GM21528 (cell line): ENCODE measurements at regions not wholly inside any gene's neighbourhood (a gene's known extent, or its start where the extent isn't known, plus 50 kb on each side); places are given as distances from the start of the nearest gene placed in this dataset.

Experiments used
- ATAC-seq: cut with Tn5 transposase; IDR thresholded peaks from one replicate; pipeline ENCODE4 v1.9.1; 2021; ENCODE audit warnings: mild to moderate bottlenecking, moderate library complexity; ENCODE audit not compliant: unreplicated experiment, low FRiP score

DNA sequence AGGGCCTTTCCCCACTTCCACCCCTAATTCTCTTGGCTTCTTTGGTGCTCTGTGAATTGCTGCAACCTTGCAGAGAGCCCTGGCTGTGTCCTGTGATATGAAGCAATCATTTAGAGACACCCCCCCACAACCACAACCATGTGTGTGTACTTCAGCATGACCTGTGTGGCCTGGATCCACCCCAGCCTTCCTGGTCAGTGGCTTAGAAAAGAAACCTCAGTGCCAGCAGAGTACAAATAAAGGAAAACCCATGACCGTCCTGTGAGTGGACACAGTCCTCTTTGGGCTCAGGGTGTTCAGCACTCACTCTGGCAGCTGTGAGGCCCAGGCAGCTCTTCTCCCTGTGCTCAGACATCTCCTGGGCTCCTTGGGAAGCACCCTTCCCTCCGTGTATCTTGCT, 206.6 kb upstream of the DIO3 start:
- ATAC-seq = no peak

DNA sequence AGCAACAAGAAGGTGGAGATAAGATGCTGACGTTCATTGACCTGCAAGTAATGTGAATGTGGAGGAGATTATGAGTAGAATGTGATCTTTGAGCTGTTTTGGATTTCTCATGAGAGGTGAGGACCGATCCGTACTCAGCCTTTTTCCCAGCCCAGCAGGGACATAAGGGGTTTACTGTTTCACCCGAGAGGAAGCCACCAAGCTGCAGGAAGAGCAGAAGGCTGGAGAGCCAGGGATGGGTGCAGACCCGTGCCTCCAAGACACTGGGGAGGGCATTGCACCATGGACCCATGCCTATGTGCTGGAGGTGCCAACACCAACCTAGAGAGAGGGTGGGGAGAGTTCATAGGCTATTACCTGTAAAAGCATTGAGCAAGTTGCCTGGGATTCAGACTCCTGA, 206.0 kb upstream of the DIO3 start:
- ATAC-seq = no peak

DNA sequence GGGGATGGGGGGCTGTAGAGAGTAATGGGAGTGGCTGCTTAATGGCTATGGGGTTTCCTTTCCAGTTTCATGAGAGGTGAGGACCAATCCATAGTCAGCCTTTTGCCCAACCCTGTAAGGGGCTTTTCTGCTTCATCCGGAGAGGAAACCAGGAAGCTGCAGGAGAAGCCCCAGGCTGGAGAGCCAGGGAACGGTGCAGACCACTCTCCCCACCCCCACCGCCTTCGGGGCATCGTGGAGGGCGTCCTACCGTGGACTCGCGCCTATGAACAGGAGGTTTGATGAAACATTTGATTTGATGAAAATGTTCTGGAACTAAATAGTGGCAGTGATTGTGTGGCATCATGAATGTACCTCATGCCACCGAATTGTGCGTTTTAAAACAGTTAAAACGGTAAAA, 204.3 kb upstream of the DIO3 start:
- no peak for ATAC-seq

DNA sequence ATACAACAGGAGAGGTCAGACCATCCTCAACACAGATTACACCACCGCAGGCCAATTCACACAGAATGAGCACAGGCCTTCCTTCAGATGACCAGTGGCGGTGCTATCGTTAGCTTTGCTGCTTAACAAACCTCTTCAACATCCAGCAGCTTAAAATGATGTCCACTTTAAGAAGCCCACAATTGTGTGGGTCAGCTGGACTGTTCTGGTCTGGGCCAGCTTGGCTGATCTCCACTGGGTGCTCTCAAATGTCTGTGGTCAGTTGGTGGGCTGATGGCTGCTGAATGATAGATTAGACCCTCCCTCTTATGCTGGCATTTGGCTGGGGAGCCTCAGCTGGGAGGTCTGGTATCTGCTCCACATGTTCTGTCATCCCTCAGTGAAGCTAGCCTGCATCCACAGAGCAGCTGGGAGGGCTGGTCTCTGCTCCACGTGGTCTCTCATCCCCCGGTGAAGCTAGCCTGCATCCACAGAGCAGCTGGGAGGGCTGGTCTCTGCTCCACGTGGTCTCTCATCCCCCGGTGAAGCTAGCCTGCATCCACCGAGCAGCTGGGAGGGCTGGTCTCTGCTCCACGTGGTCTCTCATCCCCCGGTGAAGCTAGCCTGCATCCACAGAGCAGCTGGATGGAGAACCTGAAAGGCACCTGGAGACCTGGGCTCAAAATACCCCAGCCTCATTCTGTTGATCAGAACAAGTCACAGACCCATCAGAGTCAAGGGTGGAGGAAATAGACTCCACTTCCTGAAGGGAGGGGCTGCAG, 203.6 kb upstream of the DIO3 start:
- ATAC-seq = no peak

DNA sequence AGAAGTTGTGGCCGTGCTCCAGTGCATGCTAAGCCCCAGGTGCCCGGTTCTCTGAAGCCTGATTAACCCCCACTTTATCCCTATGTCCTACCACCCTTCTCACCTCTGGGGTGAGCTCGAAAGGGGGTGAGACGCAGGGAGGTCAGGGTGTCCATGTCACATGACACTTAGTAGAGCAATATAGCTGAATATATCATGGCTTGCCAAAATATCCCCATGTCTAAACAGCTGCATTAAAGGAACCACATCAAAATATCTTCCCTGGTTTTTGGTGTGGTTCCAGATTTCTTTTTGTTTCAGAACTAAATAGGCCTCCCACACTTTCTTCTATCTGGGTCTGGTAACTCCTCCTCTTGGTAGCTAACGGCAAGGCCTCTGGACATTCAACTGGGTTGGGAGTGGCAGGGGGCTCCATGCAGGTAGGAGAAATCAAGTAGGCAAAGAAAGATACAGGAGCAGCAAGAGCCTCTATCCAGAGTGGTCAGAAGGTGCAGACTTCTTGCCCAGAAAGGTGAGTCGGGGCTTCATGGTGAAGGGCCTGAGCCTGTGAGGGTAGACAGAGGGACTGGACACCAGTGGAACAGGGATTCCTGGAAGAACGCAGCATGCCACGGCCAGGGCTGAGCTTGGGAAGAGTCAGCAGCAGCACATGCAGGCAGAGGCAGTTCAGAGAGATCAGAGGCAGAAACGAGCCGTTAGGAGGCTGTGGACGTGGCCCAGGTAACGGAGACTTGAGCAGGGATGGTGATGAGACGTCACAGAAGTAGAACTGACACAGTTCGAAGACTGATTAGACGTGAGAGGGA, 202.8 kb upstream of the DIO3 start:
- no peak for ATAC-seq

DNA sequence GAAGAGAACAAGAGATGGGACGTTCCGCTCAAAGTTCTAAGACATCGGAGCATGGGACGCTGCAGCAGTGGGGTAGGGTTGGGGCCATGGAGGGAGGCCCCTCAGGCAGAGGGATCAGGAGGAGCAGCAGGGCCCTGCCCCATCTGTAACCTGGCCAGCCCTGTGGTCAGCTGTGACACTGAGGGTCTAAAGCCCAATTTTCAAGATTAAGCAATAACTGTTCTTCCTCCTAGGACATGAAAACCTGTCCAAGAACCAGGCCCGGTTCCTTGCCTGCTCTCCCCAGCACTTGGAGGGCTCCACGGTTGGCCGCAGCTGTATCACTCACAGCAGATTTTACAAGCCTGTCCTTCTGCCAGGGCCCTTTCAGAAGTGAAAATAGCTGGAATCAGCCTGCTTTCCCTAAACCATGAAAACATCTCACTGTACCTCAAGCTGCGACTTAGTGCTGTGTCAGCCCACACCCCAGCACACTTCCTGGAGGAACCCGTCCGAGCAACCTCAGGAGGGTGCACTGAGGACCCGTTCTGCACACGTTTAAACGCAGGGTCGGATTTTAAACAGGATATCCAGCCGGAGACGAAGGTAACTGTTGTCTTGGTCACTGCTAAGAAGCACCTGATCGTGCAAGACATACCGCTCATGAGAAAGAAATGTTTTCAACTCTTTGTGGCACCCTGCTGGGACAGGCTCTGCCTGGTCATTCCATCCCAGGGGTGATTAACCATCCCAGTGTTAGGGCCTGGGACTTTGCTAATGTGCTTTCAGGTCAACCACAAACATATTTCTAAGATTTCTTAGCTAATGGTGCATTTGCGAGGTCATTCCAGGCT, 201.9 kb upstream of the DIO3 start:
- ATAC-seq = no peak

DNA sequence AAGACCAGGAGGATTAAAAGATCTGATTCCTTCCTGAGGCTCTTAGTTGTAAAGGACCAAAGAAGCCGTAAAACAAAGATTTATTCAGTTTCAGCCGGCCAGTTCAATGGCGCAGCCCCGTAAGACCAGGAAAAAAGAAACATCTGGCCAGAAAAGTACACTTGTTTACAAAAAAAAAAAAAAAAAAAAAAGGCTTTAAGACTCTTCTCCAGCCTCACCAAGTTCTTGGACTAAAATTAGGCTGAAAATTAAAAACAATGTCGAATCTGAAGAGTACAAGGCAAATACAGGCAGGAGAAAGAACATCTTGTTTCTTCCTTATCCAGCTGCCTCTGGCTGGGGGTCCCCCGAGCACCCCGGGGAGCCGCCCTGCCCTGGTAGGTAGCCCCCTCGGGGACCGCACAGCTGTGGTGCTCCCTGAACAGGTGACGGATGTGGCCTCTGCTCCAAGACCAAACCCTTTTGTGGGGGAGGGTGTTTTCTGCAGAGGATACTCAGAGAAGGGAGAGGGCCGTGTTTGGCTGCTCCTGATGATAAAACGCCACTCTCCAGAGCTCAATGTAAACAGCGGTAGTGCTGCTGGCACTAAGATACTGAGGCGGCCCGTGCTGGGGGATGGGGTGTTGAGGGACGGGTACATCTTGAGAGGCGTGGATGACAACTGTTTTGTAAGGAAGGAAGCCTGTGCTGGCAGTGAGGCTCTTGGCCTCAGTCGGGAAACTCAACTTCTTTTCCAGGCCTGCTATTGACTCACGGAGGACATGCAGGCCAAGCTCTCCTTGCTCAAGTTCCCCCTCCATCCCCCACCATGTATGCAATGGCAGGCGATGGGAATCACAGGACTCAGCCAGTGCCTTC, 201.0 kb upstream of the DIO3 start:
- ATAC-seq = no peak

DNA sequence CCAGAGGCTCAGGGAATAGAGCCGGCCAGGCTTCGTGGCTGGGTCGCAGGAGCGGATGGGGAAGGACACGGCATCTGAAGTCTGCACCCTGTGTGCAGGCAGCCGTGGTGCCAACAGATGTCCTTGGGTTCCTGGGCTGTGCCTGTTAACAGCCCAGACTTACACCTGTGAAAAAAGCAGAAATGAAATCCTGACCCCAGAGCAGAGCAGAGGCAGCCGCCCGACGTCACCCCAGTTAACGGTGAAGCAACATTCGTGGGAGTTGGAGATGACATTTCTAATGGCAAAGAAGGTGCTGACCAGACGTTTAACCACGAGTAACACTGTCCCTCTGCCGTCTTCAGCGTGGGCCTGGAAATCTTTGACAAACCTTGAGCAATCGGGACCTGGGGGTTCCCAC, 200.3 kb upstream of the DIO3 start:
- no peak for ATAC-seq

DNA sequence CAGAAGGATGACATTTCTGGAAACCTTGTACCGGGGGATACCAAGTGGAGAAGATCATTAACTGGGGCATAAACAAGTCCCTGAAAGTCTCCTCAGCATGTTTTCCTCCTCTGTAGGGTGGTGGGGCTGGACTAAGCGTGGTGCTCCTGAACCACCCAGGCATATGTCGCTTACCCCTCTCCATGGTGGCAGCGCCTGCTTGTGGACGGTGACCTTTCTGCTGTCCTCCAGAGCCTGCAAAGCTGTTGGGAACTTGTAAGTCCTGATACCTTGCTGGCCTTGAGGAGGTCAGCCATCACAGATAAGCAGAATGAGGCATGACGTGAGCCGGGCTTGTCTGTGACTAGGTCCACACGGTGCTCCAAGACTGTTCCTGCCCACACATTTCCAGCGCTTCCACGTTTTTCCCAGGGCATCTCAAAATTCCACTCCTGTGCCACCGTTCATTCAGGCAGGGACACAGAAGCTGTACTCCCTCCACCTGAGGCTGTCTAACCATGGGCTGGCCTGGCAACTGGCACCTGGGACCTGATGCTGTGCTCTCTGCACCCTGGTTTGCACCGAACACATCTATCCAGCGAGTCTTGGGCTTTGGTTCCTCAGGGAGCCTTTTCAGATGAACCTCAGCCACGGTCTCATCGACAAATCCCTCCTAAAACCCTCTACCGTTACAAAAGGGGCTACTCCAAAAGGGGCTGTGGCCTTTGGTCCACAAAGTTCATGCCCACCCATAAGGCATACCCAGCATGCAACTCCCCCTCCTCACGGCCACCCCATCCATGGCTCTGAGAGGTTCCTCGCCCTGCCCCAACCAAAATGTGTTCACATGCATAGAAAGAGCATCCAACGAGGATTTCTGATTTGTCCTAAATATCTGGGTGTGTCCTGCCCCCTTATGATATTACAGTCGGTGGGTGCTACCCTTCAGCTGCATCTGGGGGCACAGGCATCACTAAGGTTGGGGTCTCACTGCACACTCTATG, 199.6 kb upstream of the DIO3 start:
- no peak for ATAC-seq

DNA sequence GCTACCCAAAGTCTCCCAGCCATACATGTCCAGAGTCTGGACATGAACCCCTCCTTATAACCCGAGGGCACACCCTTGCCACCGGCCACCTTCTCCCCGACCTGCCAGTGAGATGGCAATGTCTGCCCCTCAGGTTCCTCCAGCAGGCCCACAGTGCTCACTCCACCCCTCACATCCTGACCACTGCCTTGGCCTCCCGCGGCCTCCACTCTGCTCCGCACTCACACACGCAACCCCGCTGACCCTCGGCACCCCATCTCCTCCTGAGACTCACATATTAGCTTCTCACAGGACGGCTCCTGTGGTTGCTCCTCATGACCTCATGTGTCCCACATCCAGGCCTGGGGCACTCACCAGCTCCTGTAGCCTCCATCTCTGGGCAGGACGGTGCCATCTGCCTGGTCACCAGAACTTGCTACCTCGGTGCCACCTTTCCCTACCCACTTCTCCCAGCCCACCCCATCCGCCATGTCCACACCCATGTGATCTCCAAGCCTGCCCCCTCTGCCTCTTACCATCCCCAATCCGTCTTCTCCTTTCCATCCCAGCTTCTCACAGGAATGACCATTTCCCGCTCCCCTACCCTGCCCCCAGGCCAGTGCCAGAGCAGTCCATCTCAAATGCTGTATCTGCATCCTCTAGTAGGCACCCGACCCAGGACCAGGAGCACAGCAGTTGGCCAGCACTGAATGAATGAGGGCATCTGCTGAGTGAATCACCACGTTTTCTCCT, 198.6 kb upstream of the DIO3 start:
- no peak for ATAC-seq

DNA sequence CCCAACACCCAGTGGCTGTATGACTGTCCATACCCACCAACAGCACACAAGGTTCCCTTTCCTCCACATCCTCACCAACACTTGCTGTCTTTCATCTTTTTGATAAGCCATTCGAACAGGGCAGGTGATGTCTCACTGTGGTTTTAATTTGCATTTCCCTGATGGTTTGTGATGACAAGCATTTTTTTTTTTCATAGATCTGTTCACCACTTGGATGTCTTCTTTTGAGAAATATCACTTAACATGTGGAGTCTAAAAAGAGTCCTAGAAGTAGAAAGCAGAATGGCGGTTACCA, 198.1 kb upstream of the DIO3 start:
- ATAC-seq = no peak

DNA sequence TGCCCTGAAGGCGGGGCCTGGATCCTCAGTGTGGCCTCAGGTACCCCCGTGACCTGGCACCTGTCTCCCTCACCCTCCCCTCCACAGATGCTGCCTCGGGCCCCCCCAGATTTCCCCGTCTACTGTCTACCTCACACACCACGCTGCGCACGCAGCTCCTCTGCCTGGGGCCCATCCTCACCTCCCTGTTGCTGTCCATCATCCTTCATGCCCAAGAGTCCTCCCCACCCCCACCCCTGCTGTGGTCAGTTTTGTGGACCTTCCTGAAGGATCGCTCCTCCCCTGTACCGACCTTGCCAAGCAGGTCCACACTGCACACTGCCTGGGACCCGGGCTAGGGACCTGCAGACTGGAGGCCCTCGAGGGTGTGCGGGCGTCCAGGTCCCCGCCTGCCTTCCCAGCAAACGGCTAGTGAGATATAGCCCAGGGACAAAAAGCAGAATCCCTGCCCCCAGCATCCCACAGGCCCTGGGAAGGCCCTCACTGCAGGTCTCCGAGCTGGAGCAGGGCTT, 197.4 kb upstream of the DIO3 start:
- no peak for ATAC-seq

DNA sequence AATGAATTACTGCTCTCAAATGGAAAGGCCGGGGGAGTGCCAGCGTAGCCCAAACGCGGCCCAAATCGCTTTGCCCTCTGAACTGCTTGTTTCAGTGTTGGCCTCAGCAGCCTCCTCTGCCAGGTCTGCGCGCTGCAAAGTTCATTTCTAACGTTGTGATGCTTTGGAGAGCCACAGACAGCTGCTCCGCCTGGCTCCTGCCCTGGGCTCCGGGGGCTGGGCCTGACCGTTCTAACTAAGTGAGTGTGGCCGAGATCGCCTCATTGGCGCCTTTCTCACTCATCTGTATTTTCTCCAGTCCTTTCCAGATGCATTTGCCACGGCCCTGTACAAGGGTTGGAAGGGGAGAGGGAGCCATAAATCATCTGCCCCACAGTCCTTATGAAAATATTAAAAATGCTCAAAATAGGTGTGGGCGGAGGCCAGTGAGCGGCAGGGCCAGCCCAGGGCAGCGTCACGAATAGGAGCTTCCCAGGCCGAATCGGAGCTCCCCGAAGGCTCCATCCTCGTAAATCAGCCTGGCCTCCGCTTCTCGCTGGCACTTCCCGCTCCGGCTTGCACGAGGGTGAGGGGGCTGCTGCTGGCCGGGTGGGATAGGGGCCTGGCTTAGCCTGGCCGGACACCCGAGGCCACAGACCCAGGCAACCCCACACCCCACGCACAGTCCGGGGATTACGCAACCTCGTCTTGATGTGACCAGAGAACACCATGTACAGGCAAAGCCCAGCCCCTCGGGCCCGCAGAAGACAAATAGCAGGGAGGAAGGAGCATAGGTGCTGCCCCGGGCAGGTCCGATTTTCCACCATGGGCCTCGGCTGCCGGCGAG, 196.6 kb upstream of the DIO3 start:
- no peak for ATAC-seq

DNA sequence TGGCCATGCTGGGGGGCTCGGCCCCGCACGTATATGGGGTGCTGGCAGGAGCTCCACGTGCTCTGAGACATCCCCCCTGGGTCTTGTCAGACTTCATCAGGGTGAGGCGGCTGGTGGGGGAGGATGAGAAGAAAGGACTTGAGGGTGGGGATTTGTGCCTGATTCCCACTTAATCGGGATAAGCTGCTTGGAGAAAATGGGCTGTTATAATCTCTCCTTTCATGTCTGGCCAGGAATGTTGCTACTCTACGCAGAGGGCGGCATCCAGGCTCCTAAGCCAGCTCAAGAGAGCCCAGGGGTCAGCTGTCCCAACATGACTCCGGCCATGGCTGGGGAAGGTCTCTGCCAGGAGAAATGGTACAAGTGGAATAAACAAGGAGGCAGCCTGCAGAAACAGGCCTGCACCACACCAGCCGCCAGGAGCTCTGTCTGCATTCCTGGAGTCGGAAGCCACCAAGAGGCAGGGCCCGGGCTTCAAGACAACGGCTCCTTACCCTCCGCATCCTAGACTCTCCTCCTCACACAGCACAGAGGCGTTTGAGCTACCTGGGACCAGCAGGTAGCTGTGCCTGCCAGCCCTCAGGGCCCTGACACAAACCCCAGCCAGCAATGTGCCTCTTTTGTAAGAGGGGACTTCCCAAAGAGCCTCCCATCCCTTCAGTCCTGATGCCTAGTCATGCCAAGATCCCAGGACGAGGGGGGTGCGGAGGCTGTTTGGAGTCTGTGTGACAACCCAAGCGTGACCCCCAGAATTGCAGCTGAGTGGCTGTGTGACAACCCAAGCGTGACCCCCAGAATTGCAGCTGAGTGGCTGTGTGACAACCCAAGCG, 195.8 kb upstream of the DIO3 start:
- ATAC-seq = no peak

DNA sequence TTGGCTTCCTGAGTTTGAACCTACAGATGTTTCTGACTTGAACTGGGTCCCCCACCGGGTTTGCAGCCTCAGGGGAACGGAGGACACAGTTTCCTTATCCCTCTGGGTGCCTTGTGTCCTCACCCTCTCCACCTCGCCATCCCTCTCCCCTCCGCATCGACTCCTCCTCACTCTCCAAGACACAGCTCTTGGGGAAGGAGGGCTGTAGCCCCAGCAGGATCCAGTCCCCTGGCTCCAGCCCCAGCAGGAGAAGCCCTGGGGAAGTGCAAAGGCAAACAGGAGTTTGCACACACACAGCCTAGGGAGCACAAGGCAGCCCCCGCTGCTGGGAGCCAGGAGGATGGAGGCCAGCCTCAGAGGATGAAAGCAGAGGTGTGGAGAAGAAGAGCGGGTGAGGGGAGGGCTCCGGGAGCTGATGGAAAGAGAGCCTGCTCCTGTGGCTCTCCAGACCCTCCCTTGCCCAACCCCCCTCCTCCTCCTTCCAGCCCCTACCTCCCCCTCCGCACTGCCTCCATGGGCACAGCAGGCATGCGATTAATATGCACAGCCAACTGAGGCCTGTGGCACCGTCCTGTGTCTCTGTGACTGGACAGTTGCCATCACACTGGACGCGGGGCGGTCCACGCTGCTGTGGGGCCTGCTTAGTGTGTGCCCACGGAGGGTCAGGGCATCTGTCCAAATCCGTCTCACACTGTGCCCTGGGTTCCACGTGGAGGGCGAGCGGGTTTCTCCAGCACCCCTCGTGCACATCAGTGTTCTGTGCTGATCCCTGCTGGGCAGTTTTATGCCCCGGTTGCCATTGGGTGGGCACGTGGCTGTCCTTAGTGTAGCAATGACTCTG, 193.7 kb upstream of the DIO3 start:
- no peak for ATAC-seq

DNA sequence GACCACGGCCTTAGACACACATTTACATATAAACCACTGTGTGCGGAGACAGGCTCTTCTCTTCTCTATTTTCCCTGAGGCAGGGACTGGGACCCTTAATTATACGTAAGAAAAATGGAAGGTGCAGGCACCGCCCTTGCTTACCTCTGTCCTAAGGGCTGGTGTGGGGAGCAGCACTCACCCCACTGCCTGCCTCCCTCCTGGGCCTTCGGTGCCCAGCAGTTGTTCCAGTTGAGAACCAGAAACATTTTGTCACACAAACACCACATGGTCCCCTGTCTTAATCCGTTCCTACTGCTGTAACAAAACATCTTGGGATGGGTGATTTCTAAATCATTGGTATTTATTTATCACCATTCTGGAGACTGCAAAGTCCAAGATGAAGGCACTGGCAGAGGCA, 192.7 kb upstream of the DIO3 start:
- no peak for ATAC-seq
